CD14-positive monocyte (primary cell): ENCODE measurements at regions not wholly inside any gene's neighbourhood (a gene's known extent, or its start where the extent isn't known, plus 50 kb on each side); places are given as distances from the start of the nearest gene placed in this dataset.

ENCODE experiments used
- DNase-seq, 3 donors: peaks; one replicate each; pipeline ENCODE4 v3.0.0-alpha.2; 2011 to 2022
- H2AFZ ChIP-seq: 2 replicates; pipeline ENCODE4 v1.6.0; 2012; ENCODE audit warnings: mild to moderate bottlenecking, low read depth, low read length, inconsistent platforms; ENCODE audit not compliant: insufficient read depth, poor library complexity, severe bottlenecking
- H3K27ac ChIP-seq, 2 donors: 1 replicate in 1 of 2; 2 replicates in 1 of 2; pipeline ENCODE4 v1.5.1; 2012 to 2013; ENCODE audit warnings: low read length in 2 of 2, control low read depth in 1 of 2, inconsistent platforms in 1 of 2, low read depth in 1 of 2, mild to moderate bottlenecking in 1 of 2
- H3K27me3 ChIP-seq, 2 donors: one replicate each; pipeline versions ENCODE4 v1.6.0 to v1.6.1; 2011 to 2013; ENCODE audit warnings: low read length in 2 of 2; ENCODE audit not compliant: control insufficient read depth in 2 of 2, insufficient read depth in 2 of 2
- H3K36me3 ChIP-seq, 2 donors: replicated peaks in 1 of 2; 1 replicate in 1 of 2; 2 replicates in 1 of 2; pipeline versions ENCODE4 v1.5.1 to v1.6.1; 2012 to 2013; ENCODE audit warnings: low read length in 2 of 2, control low read depth in 1 of 2, inconsistent platforms in 1 of 2, mild to moderate bottlenecking in 1 of 2; ENCODE audit not compliant: insufficient read depth in 2 of 2, control insufficient read depth in 1 of 2
- H3K4me1 ChIP-seq, 2 donors: 1 replicate in 1 of 2; 2 replicates in 1 of 2; pipeline versions ENCODE4 v1.5.1 to v1.6.1; 2012 to 2013; ENCODE audit warnings: low read length in 2 of 2, control low read depth in 1 of 2, inconsistent platforms in 1 of 2, mild to moderate bottlenecking in 1 of 2, moderate library complexity in 1 of 2; ENCODE audit not compliant: insufficient read depth in 2 of 2, control insufficient read depth in 1 of 2
- H3K4me2 ChIP-seq: replicated peaks from 2 replicates; pipeline ENCODE3; 2012; ENCODE audit warnings: low read length, moderate library complexity, mild to moderate bottlenecking; ENCODE audit not compliant: poor library complexity, severe bottlenecking; ENCODE audit errors: extremely low read depth
- H3K4me3 ChIP-seq, 3 experiments: fragments of 200-600 bp in 1 of 3; sonication (generic) in 1 of 3; replicated peaks in 1 of 3; 1 replicate in 2 of 3; 2 replicates in 1 of 3; pipeline ENCODE4 v1.5.1; 2011 to 2013; ENCODE audit warnings: low read length in 3 of 3, mild to moderate bottlenecking in 3 of 3, control low read depth in 2 of 3, low read depth in 2 of 3, inconsistent platforms in 1 of 3, moderate library complexity in 1 of 3
- H3K79me2 ChIP-seq: 2 replicates; pipeline ENCODE4 v1.6.0; 2012; ENCODE audit warnings: mild to moderate bottlenecking, control low read depth, inconsistent platforms, low read length, moderate library complexity; ENCODE audit not compliant: insufficient read depth
- H3K9ac ChIP-seq: 2 replicates; pipeline ENCODE4 v1.6.0; 2017; ENCODE audit warnings: low read length, mild to moderate bottlenecking; ENCODE audit not compliant: insufficient read depth, poor library complexity, severe bottlenecking
- H3K9me3 ChIP-seq, 2 donors: replicated peaks in 1 of 2; 1 replicate in 1 of 2; 2 replicates in 1 of 2; pipeline versions ENCODE4 v1.5.1 to v1.6.1; 2012 to 2013; ENCODE audit warnings: low read length in 2 of 2, control low read depth in 1 of 2; ENCODE audit not compliant: control insufficient read depth in 1 of 2, insufficient read depth in 1 of 2
- H4K20me1 ChIP-seq: 2 replicates; pipeline ENCODE4 v1.6.0; 2012; ENCODE audit warnings: mild to moderate bottlenecking, low read length, control low read depth, moderate library complexity; ENCODE audit not compliant: insufficient read depth
- H3K27ac Mint-ChIP-seq, 7 donors: one replicate each; pipeline ENCODE4 v1.8.0; 2020; ENCODE audit warnings: mild to moderate bottlenecking in 7 of 7, mixed read lengths in 7 of 7, moderate library complexity in 6 of 7, inconsistent platforms in 2 of 7
- H3K27me3 Mint-ChIP-seq, 3 donors: one replicate each; pipeline ENCODE4 v1.8.0; 2021 to 2022; ENCODE audit warnings: low read depth in 3 of 3, mild to moderate bottlenecking in 3 of 3, mixed read lengths in 3 of 3, moderate library complexity in 3 of 3, inconsistent platforms in 1 of 3
- H3K36me3 Mint-ChIP-seq, 2 donors: one replicate each; pipeline ENCODE4 v1.8.0; 2020; ENCODE audit warnings: mixed read lengths in 2 of 2, inconsistent platforms in 1 of 2, mild to moderate bottlenecking in 1 of 2
- H3K4me1 Mint-ChIP-seq: one replicate; pipeline ENCODE4 v1.8.0; 2020; ENCODE audit warnings: mild to moderate bottlenecking, mixed read lengths
- H3K4me3 Mint-ChIP-seq, 2 donors: one replicate each; pipeline ENCODE4 v1.8.0; 2020; ENCODE audit warnings: mild to moderate bottlenecking in 2 of 2, mixed read lengths in 2 of 2, moderate library complexity in 1 of 2
- H3K9me3 Mint-ChIP-seq, 7 donors: one replicate each; pipeline ENCODE4 v1.8.0; 2020 to 2022; ENCODE audit warnings: mixed read lengths in 7 of 7, mild to moderate bottlenecking in 6 of 7, moderate library complexity in 6 of 7, inconsistent platforms in 2 of 7
- whole genome bisulfite sequencing: methylation state at CpG from one replicate; pipeline ENCODE4 v1.1.5; 2013; ENCODE audit warnings: missing lambda C conversion rate; ENCODE audit not compliant: insufficient coverage; 5-methylcytosine and 5-hydroxymethylcytosine counted together
- intact Hi-C, 2 donors: fragments of 100-400 bp; cut with micrococcal nuclease; formaldehyde crosslinking; loops; one replicate each; pipeline versions ENCODE4 v1.15.0 to v1.15.1; 2023
- TF ChIP-seq, protein P1 (sequence below): fragments of 200-600 bp; IDR thresholded peaks from one replicate; pipeline ENCODE4 v1.8.0; 2022; ENCODE audit warnings: antibody characterized with exemption, mild to moderate bottlenecking

DNA sequence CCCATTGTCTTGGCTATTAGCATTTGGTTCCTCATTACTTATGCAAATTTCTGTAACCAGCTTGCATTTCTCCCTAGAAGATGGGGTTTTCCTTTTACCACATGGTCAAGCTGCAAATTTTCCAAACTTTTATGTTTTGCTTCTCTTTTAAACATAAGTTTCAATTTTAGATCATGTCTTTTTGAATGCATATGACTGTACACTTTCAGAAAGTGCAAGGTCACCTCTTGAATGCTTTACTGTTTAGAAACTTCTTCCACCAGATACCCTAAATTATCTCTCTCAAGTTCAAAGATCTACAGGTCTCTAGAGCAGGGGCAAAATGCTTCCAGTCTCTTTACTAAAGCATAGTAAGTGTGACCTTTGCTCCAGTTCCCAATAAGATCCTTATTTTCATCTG is 837.6 kb upstream of the NXPH2 start:
- no peak overlapping the region for H3K27ac ChIP-seq
- H3K27me3 Mint-ChIP-seq, result no peaks in the 10 kb centered on the region
- intact Hi-C loops, result no loop called here
- no peak overlapping the region for H3K4me3 Mint-ChIP-seq
- no peak overlapping the region for H3K27ac Mint-ChIP-seq
- TF ChIP-seq, protein P1, sequence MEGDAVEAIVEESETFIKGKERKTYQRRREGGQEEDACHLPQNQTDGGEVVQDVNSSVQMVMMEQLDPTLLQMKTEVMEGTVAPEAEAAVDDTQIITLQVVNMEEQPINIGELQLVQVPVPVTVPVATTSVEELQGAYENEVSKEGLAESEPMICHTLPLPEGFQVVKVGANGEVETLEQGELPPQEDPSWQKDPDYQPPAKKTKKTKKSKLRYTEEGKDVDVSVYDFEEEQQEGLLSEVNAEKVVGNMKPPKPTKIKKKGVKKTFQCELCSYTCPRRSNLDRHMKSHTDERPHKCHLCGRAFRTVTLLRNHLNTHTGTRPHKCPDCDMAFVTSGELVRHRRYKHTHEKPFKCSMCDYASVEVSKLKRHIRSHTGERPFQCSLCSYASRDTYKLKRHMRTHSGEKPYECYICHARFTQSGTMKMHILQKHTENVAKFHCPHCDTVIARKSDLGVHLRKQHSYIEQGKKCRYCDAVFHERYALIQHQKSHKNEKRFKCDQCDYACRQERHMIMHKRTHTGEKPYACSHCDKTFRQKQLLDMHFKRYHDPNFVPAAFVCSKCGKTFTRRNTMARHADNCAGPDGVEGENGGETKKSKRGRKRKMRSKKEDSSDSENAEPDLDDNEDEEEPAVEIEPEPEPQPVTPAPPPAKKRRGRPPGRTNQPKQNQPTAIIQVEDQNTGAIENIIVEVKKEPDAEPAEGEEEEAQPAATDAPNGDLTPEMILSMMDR, result no peak
- no peak overlapping the region for H2AFZ ChIP-seq
- peaks cover 4 to 8% of the 10 kb centered on the region in 2 donors for H3K9me3 ChIP-seq
- no peak overlapping the region for H3K9ac ChIP-seq
- no peak overlapping the region for H3K4me3 ChIP-seq
- H3K79me2 ChIP-seq, result no peaks in the 10 kb centered on the region
- no peaks in the 10 kb centered on the region for H3K27me3 ChIP-seq
- H3K36me3 ChIP-seq, result no peaks in the 10 kb centered on the region
- H3K9me3 Mint-ChIP-seq, result peaks cover 1 to 11% (median 4%) of the 10 kb centered on the region in 7 donors
- H3K4me2 ChIP-seq, result no peak overlapping the region
- no peaks in the 10 kb centered on the region for H3K4me1 ChIP-seq
- H4K20me1 ChIP-seq, result no peaks in the 10 kb centered on the region
- H3K36me3 Mint-ChIP-seq, result no peaks in the 10 kb centered on the region
- H3K4me1 Mint-ChIP-seq, result no peaks in the 10 kb centered on the region
- no peak for DNase-seq

- H3K4me2 ChIP-seq, result no peak overlapping the region
- no peaks in the 10 kb centered on the region for H3K4me1 ChIP-seq
- Mint-ChIP-seq H3K27ac (no peak overlapping the region), H3K4me3 (no peak overlapping the region), H3K4me1 (no peaks in the 10 kb centered on the region), H3K36me3 (no peaks in the 10 kb centered on the region), H3K27me3 (no peaks in the 10 kb centered on the region), H3K9me3 (peaks cover 0 to 18% (median 8%) of the 10 kb centered on the region in 7 donors)
- H3K27me3 ChIP-seq, result no peaks in the 10 kb centered on the region
- H3K36me3 ChIP-seq, result no peaks in the 10 kb centered on the region
- no peak overlapping the region for H3K9ac ChIP-seq
- intact Hi-C loops, result no loop called here
- H2AFZ ChIP-seq, result no peak overlapping the region
- H3K4me3 ChIP-seq, result no peak overlapping the region
- no peak for DNase-seq
- no peaks in the 10 kb centered on the region for H4K20me1 ChIP-seq
- WGBS, result no CpG with 5 or more reads among the region's 3 CpGs
- no peak overlapping the region for H3K27ac ChIP-seq
- no peaks in the 10 kb centered on the region for H3K79me2 ChIP-seq
- H3K9me3 ChIP-seq, result peaks cover 17 to 21% of the 10 kb centered on the region in 2 donors
- TF ChIP-seq, protein P1, result no peak
Measured at GRCh38 chr2:139613264-139613663, 833.1 kb upstream of the NXPH2 start.
